Muscle layer of duodenum (tissue), 2 donors: ENCODE measurements at regions not wholly inside any gene's neighbourhood (a gene's known extent, or its start where the extent isn't known, plus 50 kb on each side); places are given as distances from the start of the nearest gene placed in this dataset.

Experiments
- H3K27ac ChIP-seq: one replicate; pipeline ENCODE4 v1.7.0; 2013; ENCODE audit warnings: mild to moderate bottlenecking, low read length
- H3K27me3 ChIP-seq: one replicate; pipeline ENCODE4 v1.7.0; 2013; ENCODE audit warnings: low read depth, mild to moderate bottlenecking, control low read depth, low read length
- H3K36me3 ChIP-seq, 2 donors: one replicate each; pipeline ENCODE4 v1.7.0; 2013; ENCODE audit warnings: low read length in 2 of 2, control low read depth in 1 of 2, mild to moderate bottlenecking in 1 of 2; ENCODE audit not compliant: insufficient read depth in 2 of 2, control insufficient read depth in 1 of 2
- H3K4me1 ChIP-seq, 2 donors: one replicate each; pipeline ENCODE4 v1.7.0; 2013; ENCODE audit warnings: low read length in 2 of 2, mild to moderate bottlenecking in 2 of 2, control low read depth in 1 of 2, moderate library complexity in 1 of 2; ENCODE audit not compliant: insufficient read depth in 2 of 2, control insufficient read depth in 1 of 2
- H3K4me3 ChIP-seq, 2 donors: one replicate each; pipeline ENCODE4 v1.7.0; 2013; ENCODE audit warnings: low read length in 2 of 2, low read depth in 1 of 2, mild to moderate bottlenecking in 1 of 2
- H3K9me3 ChIP-seq, 2 donors: one replicate each; pipeline ENCODE4 v1.7.0; 2013; ENCODE audit warnings: low read length in 2 of 2, control low read depth in 1 of 2, mild to moderate bottlenecking in 1 of 2; ENCODE audit not compliant: control insufficient read depth in 1 of 2
- donor health status: healthy.

DNA sequence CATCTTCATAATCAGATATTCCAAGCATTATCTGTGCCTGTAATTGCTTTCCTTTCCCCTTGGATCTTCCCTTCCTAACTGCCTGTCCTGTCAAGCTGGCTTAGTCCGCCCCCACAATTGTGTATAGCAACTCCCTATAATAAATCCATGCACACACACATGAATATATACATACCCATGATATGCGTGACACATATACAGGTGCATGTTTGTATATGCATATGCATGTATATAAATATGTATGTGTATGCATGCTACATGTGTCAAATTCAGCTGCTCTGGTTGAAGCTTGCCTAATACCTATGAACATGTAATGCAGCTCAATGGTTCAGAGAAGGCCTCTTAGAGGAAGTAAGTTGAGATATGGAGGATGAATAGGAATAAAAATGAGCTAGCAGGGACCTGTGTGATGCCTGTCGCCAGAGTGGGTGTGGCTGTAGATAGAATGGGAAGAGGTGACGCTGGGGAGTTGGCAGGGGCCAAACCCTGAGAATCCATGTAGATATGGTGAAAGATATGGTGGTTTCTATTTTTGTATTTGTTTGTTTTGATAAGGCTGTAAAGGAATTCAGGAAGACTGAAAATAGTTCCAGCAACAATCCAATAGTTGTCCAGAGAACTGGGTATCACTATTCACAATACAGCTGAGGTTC, 595.0 kb upstream of the BOD1L1 start:
- Histone ChIP-seq H3K4me3 (no peak overlapping the region), H3K27ac (no peak overlapping the region), H3K4me1 (no peaks in the 10 kb centered on the region), H3K9me3 (no peaks in the 10 kb centered on the region), H3K36me3 (no peaks in the 10 kb centered on the region), H3K27me3 (no peaks in the 10 kb centered on the region)

GRCh38 chr4:14223461-14223860, 595.9 kb upstream of the BOD1L1 start:
- no peaks in the 10 kb centered on the region for H3K9me3 ChIP-seq
- no peaks in the 10 kb centered on the region for H3K4me1 ChIP-seq
- H3K36me3 ChIP-seq: no peaks in the 10 kb centered on the region
- H3K27me3 ChIP-seq: no peaks in the 10 kb centered on the region
- H3K4me3 ChIP-seq: no peak overlapping the region
- H3K27ac ChIP-seq: no peak overlapping the region

GRCh38 chr4:14225688-14226207, 598.2 kb upstream of the BOD1L1 start:
- Histone ChIP-seq H3K9me3 (no peaks in the 10 kb centered on the region), H3K36me3 (no peaks in the 10 kb centered on the region), H3K4me1 (no peaks in the 10 kb centered on the region), H3K4me3 (no peak overlapping the region), H3K27me3 (no peaks in the 10 kb centered on the region), H3K27ac (no peak overlapping the region)

DNA sequence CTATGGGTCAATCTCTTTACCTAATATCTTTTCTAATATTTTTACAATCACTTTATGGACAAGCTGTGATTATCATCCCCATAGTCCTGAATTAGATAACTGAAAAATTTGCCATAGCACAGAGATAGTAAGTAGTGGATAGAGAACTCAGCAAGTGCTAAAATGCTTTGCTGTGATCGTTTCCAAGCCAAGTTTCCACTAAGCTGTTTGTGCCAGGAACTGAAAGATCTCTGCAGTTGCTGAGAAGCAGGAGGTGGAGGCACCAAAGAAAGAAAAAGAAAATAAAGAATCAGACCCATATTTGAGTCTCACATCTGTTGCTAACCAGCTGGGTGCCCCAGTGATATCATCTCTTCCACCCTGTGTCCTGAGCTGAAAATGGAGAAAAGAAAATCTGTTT, 605.6 kb upstream of the BOD1L1 start:
- H3K4me3 ChIP-seq: no peak overlapping the region
- no peaks in the 10 kb centered on the region for H3K27me3 ChIP-seq
- H3K4me1 ChIP-seq: no peaks in the 10 kb centered on the region
- H3K9me3 ChIP-seq: no peaks in the 10 kb centered on the region
- H3K36me3 ChIP-seq: no peaks in the 10 kb centered on the region
- no peak overlapping the region for H3K27ac ChIP-seq

GRCh38 chr4:14234307-14234706, 606.8 kb upstream of the BOD1L1 start:
- Histone ChIP-seq H3K27me3 (no peaks in the 10 kb centered on the region), H3K9me3 (no peaks in the 10 kb centered on the region), H3K36me3 (no peaks in the 10 kb centered on the region), H3K27ac (no peak overlapping the region), H3K4me3 (no peak overlapping the region), H3K4me1 (no peaks in the 10 kb centered on the region)

DNA sequence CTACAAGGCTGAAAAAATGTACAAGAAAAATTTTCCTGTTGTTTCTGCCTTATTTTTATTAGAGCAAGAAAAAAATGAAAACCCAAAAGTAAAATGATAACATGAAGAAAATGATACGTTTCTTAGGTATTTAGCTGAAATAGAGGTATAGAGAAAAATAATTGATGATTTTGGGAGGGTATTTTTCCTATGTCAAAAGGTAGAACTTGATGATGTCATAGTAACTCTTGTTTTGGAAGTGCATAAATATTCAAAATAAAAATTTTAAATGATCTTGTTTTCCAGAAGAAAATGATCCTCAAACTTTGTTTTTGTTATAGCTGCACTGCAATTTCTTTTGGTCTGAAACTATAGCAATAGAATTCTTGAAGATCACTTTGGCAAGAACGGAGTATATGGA, 608.8 kb upstream of the BOD1L1 start:
- Histone ChIP-seq H3K27me3 (no peaks in the 10 kb centered on the region), H3K27ac (no peak overlapping the region), H3K9me3 (no peaks in the 10 kb centered on the region), H3K4me3 (no peak overlapping the region), H3K4me1 (no peaks in the 10 kb centered on the region), H3K36me3 (no peaks in the 10 kb centered on the region)

- Histone ChIP-seq H3K27me3 (no peaks in the 10 kb centered on the region), H3K4me1 (no peaks in the 10 kb centered on the region), H3K9me3 (no peaks in the 10 kb centered on the region), H3K36me3 (no peaks in the 10 kb centered on the region), H3K27ac (no peak overlapping the region), H3K4me3 (no peak overlapping the region)
These were observed 610.4 kb upstream of the BOD1L1 start for GRCh38 chr4:14237911-14238310.

GRCh38 chr4:14241574-14241973, 614.0 kb upstream of the BOD1L1 start:
- no peaks in the 10 kb centered on the region for H3K27me3 ChIP-seq
- H3K4me3 ChIP-seq: no peak overlapping the region
- H3K36me3 ChIP-seq: no peaks in the 10 kb centered on the region
- H3K4me1 ChIP-seq: no peaks in the 10 kb centered on the region
- no peaks in the 10 kb centered on the region for H3K9me3 ChIP-seq
- no peak overlapping the region for H3K27ac ChIP-seq

- H3K4me3 ChIP-seq: no peak overlapping the region
- H3K27me3 ChIP-seq: no peaks in the 10 kb centered on the region
- no peaks in the 10 kb centered on the region for H3K36me3 ChIP-seq
- no peaks in the 10 kb centered on the region for H3K9me3 ChIP-seq
- H3K27ac ChIP-seq: no peak overlapping the region
- H3K4me1 ChIP-seq: no peaks in the 10 kb centered on the region
These were observed 620.2 kb upstream of the BOD1L1 start for GRCh38 chr4:14247767-14248166.

DNA sequence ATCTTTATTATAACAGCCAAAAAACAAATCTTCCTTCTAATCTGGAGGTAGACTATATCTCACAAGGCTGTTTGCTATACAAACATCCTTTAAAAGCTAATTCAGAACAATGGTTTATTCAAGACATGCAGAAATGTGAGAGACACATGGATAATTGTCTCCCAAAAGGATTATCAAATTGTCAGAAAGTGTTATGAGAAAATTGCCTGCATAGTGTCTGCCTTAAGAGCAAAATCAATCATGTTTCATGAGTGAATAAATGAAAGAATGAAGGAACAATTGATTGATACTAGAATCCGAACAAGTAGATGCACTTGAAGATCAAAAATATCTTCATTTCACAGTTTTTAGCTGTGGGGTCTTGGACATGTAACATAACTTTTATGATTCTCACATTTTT, 621.7 kb upstream of the BOD1L1 start:
- no peaks in the 10 kb centered on the region for H3K4me1 ChIP-seq
- H3K27ac ChIP-seq: no peak overlapping the region
- no peaks in the 10 kb centered on the region for H3K27me3 ChIP-seq
- no peak overlapping the region for H3K4me3 ChIP-seq
- H3K9me3 ChIP-seq: no peaks in the 10 kb centered on the region
- H3K36me3 ChIP-seq: no peaks in the 10 kb centered on the region

GRCh38 chr4:14254252-14254651, 626.7 kb upstream of the BOD1L1 start:
- no peaks in the 10 kb centered on the region for H3K36me3 ChIP-seq
- no peaks in the 10 kb centered on the region for H3K4me1 ChIP-seq
- H3K9me3 ChIP-seq: no peaks in the 10 kb centered on the region
- H3K4me3 ChIP-seq: no peak overlapping the region
- H3K27ac ChIP-seq: no peak overlapping the region
- H3K27me3 ChIP-seq: no peaks in the 10 kb centered on the region

DNA sequence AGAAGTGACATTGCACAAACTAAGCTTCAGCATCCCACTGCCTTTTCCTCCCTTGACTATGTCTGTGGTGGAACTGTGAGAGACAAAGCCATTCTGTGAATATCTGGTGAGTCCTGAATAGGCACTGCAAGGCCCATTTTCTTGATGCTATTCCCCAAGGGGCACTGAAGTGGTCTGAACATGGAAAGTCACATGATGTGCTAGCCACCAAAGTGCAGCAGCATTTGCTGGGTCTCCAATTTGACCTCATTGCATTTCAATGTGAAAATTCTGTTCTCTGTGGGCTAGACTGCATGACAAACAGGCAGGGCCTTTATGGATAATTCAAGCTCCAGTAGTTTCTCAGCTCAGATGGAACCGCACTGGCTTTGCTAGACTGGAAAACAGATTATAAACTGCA, 627.4 kb upstream of the BOD1L1 start:
- Histone ChIP-seq H3K27me3 (no peaks in the 10 kb centered on the region), H3K4me1 (no peaks in the 10 kb centered on the region), H3K9me3 (no peaks in the 10 kb centered on the region), H3K4me3 (no peak overlapping the region), H3K27ac (no peak overlapping the region), H3K36me3 (no peaks in the 10 kb centered on the region)
